SK-N-MC (cell line): ENCODE measurements at regions not wholly inside any gene's neighbourhood (a gene's known extent, or its start where the extent isn't known, plus 50 kb on each side); places are given as distances from the start of the nearest gene placed in this dataset.

ENCODE experiments used
- DNase-seq: peaks from one replicate; pipeline ENCODE4 v3.0.0-alpha.2; 2011; ENCODE audit warnings: low read depth, low spot score
- H3K27ac ChIP-seq: fragments of 200-600 bp; sonication (generic); 2 replicates; pipeline ENCODE4 v1.5.1; 2016; ENCODE audit warnings: mixed run types
- H3K36me3 ChIP-seq: fragments of 200-600 bp; sonication (generic); 2 replicates; pipeline ENCODE4 v1.6.1; 2017; ENCODE audit warnings: antibody characterized with exemption, low read length, mixed read lengths; ENCODE audit not compliant: insufficient read depth
- H3K4me3 ChIP-seq: fragments of 200-600 bp; sonication (generic); 2 replicates; pipeline ENCODE4 v1.5.1; 2016
- H3K9ac ChIP-seq: fragments of 200-600 bp; sonication (generic); 2 replicates; pipeline ENCODE4 v1.8.0; 2017; ENCODE audit warnings: mixed run types, mixed read lengths; ENCODE audit not compliant: insufficient read length
- H3K9me3 ChIP-seq: fragments of 200-600 bp; sonication (generic); 2 replicates; pipeline ENCODE4 v1.6.1; 2017; ENCODE audit warnings: low read depth, mild to moderate bottlenecking, antibody characterized with exemption, low read length, moderate library complexity, mixed read lengths
- EZH2 ChIP-seq: fragments of 200-600 bp; sonication (generic); IDR thresholded peaks from one replicate; pipeline ENCODE4 v1.6.1; 2017; ENCODE audit warnings: antibody characterized with exemption
- FOXP2 ChIP-seq: optimal IDR thresholded peaks from 2 replicates; pipeline ENCODE3; 2011; ENCODE audit warnings: mild to moderate bottlenecking, moderate library complexity; ENCODE audit not compliant: insufficient read depth; ENCODE audit errors: extremely low read length, control extremely low read depth
- POLR2AphosphoS5 ChIP-seq: IDR thresholded peaks from 2 replicates; pipeline ENCODE4 v1.6.1; 2012; ENCODE audit warnings: mild to moderate bottlenecking, low read depth, low read length, borderline replicate concordance

DNA sequence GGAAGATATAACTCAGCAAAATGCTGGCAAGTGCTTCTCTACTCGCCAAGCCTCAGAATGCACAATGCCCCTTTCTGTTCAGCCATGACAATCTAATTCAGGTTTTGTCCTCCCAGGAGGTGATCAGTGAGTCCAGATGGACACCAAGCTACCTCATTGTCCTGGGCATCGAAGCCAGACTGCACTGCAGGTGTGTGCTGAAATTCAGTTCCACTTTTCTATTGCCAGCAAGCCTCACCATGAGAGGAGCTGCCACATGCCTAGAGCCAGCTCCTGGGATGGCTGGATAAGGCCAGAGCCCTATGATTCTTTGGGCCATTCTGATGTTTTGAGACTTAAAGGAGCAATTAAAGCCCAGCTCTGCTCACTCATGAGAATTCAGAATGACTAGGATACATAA, 186.7 kb downstream of the GRIN2B start:
- H3K36me3 ChIP-seq = no peaks in the 10 kb centered on the region
- H3K27ac ChIP-seq = no peak overlapping the region
- DNase-seq = no peak
- TF ChIP-seq POLR2AphosphoS5 (no peak), FOXP2 (no peak), EZH2 (no peak)
- H3K9me3 ChIP-seq = no peaks in the 10 kb centered on the region
- no peak overlapping the region for H3K4me3 ChIP-seq
- no peak overlapping the region for H3K9ac ChIP-seq

DNA sequence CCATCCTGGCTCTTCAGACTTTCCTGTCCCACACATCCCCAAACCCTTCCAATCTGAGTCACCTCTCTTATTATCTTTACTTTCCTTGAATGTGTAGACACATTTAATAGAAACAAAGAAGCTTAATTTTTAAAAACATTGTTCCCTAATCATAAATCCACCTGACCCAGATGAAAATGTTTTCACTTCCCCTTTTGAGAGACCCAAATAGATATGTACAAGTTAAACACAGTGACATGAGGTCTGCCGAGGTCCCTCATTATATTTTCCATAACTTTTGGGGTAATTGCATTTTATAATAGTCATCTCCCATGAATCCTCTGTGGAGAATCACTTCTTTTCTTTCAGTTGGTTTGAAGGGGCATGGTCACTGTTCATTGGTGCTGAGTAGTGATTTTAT, 191.1 kb downstream of the GRIN2B start:
- no peak for DNase-seq
- H3K9me3 ChIP-seq = no peaks in the 10 kb centered on the region
- no peak overlapping the region for H3K9ac ChIP-seq
- no peak for TF ChIP-seq POLR2AphosphoS5
- TF ChIP-seq EZH2 = no peak
- no peak for TF ChIP-seq FOXP2
- no peaks in the 10 kb centered on the region for H3K36me3 ChIP-seq
- no peak overlapping the region for H3K27ac ChIP-seq
- no peak overlapping the region for H3K4me3 ChIP-seq

- no peaks in the 10 kb centered on the region for H3K9me3 ChIP-seq
- H3K9ac ChIP-seq = no peak overlapping the region
- no peak overlapping the region for H3K27ac ChIP-seq
- no peak for DNase-seq
- no peak for TF ChIP-seq EZH2
- no peak for TF ChIP-seq FOXP2
- TF ChIP-seq POLR2AphosphoS5 = no peak
- no peaks in the 10 kb centered on the region for H3K36me3 ChIP-seq
- H3K4me3 ChIP-seq = no peak overlapping the region
Measured at GRCh38 chr12:13788626-13789025, 192.8 kb downstream of the GRIN2B start.

DNA sequence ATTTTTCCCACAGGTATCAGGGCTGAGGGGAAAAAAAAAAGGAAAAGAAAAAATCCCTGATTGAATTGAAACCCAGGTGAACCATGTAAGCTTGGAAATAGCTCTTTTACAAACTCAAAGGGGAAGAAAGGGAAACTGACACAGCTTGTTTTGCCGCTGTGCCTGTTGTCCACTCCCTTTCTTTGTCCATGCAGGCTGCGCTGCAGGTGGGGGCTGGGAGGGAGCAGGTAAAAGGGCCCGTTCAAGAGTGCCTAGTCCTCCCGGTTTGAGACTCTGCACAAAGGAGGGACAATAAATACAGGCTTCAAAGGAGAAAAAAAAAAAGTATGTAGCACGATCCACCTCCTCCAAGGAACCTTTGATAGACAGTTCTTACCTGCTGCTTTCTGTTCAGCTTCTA, 194.8 kb downstream of the GRIN2B start:
- H3K9ac ChIP-seq = no peak overlapping the region

DNA sequence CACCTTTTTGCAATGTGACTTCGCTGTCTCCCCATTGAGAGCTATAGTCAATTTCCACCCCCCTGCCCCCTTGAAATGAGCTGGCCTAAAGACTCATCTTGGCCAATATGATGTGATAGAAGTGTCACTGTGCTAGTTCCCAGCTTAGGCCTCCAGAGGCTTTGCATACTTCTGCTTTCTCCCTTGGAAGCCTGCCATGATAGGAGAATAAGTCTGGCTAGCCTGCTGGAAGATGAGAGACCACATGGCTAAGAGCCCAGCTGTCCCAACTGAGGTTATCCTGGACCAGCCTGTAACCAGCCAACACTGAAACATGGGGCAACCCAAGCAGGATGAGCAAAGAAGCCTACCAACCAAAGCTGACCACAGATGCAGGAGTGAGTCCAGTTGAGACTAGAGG, 196.9 kb downstream of the GRIN2B start:
- H3K4me3 ChIP-seq = no peak overlapping the region
- no peak for DNase-seq
- H3K9me3 ChIP-seq = no peaks in the 10 kb centered on the region
- no peak overlapping the region for H3K27ac ChIP-seq
- no peak for TF ChIP-seq POLR2AphosphoS5
- H3K9ac ChIP-seq = no peak overlapping the region
- no peaks in the 10 kb centered on the region for H3K36me3 ChIP-seq

More for the DNA sequence above, 194.8 kb downstream of the GRIN2B start:
- no peak overlapping the region for H3K27ac ChIP-seq
- TF ChIP-seq POLR2AphosphoS5 (no peak), FOXP2 (no peak), EZH2 (no peak)
- no peaks in the 10 kb centered on the region for H3K9me3 ChIP-seq
- no peak overlapping the region for H3K4me3 ChIP-seq
- H3K36me3 ChIP-seq = no peaks in the 10 kb centered on the region
- no peak for DNase-seq

DNA sequence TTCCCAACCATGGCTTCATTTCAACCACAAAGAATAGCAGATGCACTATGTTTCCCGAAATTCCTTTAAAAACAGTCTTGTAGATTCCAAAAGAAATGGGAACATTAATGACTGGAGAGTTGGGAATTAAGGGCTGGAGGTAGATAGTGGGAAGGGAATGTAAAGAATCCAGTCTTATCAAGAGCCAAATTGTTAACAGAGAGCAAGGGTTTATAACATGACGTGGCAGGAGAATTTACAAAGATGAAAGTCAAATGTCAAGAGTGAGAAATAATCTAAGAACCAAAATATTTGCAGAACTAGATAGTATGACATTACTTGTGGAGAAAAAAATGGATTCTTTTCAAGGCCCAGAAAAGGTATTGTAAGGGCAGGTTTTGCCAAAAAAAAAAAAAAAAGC, 200.9 kb downstream of the GRIN2B start:
- Histone ChIP-seq H3K4me3 (no peak overlapping the region), H3K36me3 (no peaks in the 10 kb centered on the region), H3K27ac (no peak overlapping the region), H3K9me3 (no peaks in the 10 kb centered on the region), H3K9ac (no peak overlapping the region)
- TF ChIP-seq FOXP2 = no peak
- no peak for TF ChIP-seq POLR2AphosphoS5
- TF ChIP-seq EZH2 = no peak
- no peak for DNase-seq

DNA sequence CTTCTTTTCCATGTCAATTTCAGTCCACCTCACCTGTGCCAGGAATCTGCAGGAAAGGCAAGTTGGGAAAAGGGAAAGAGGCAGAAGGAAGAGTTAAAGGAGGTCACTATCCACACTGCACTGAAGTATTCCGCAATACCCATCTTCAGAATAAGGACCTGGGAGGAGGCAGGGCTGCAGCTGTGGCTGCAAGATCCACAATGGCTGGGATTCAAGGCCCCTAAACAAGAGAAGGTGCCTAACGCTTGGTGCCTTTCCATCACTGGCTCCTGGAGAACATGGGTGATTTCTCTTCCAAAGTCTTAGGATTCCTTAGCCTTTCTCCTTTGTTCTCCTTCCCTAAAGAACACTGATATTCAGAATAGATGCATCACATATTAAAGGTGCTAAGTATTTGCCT, 204.0 kb downstream of the GRIN2B start:
- Histone ChIP-seq H3K9ac (no peak overlapping the region), H3K36me3 (no peaks in the 10 kb centered on the region), H3K4me3 (no peak overlapping the region), H3K27ac (no peak overlapping the region), H3K9me3 (no peaks in the 10 kb centered on the region)
- TF ChIP-seq POLR2AphosphoS5 = no peak
- TF ChIP-seq FOXP2 = no peak
- no peak for TF ChIP-seq EZH2
- no peak for DNase-seq

- no peak overlapping the region for H3K9ac ChIP-seq
- no peak for DNase-seq
- H3K27ac ChIP-seq = no peak overlapping the region
- H3K4me3 ChIP-seq = no peak overlapping the region
- no peaks in the 10 kb centered on the region for H3K36me3 ChIP-seq
- no peaks in the 10 kb centered on the region for H3K9me3 ChIP-seq
- TF ChIP-seq FOXP2 (no peak), EZH2 (no peak), POLR2AphosphoS5 (no peak)
Measured at GRCh38 chr12:13772264-13772663, 209.1 kb downstream of the GRIN2B start.

DNA sequence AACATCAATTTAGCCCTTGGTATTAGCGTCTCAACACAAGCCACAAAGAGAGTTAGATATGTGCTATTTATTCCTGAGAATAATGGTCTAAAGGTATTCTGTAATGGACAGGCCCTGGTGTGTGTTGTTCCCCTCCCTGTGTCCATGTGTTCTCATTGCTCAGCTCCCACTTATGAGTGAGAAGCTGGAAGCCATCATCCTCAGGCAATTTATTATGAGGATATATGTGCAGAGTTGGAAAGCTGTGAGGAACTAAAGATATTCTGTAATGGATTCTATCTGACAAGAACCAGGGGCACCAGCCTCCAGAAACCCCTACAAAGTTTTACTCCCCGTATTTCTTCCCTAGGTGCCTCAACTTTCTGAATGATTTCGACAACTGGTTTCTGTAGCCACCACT, 210.8 kb downstream of the GRIN2B start:
- no peak overlapping the region for H3K27ac ChIP-seq
- no peaks in the 10 kb centered on the region for H3K9me3 ChIP-seq
- H3K9ac ChIP-seq = no peak overlapping the region
- DNase-seq = no peak
- H3K4me3 ChIP-seq = no peak overlapping the region
- TF ChIP-seq FOXP2 (no peak), EZH2 (no peak), POLR2AphosphoS5 (no peak)
- H3K36me3 ChIP-seq = no peaks in the 10 kb centered on the region
